ENCODE measurements at regions not wholly inside any gene's neighbourhood (a gene's known extent, or its start where the extent isn't known, plus 50 kb on each side); places are given as distances from the start of the nearest gene placed in this dataset.
"Not testable (repeated sequence)": the region's sequence is repeated elsewhere in the genome, so short reads cannot be mapped to it uniquely, and the experiment has no call there.

DNA sequence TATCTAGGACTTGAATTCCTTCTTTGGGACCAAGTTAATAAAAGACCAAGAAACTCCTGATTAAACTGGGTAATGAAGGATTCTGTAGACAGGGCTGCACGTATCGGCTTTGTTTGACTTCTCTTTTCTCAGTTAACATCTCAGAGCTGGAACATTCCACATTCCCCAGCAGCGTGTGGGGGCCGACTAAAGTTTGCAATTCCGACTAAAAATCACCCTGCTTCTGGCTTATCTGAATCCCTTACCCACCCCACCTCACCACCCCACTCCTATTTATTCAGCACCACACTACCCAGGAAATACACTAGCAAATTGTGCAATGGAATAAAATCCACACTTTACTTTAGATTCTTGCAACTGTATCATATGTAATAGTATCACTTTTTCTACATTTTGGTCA, 87.1 kb downstream of the EOMES start:
- TF ChIP-seq, protein P1, sequence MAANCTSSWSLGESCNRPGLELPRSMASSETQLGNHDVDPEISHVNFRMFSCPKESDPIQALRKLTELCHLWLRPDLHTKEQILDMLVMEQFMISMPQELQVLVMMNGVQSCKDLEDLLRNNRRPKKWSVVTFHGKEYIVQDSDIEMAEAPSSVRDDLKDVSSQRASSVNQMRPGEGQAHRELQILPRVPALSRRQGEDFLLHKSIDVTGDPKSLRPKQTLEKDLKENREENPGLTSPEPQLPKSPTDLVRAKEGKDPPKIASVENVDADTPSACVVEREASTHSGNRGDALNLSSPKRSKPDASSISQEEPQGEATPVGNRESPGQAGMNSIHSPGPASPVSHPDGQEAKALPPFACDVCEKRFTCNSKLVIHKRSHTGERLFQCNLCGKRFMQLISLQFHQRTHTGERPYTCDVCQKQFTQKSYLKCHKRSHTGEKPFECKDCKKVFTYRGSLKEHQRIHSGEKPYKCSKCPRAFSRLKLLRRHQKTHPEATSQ (tag by site-specific recombination; IDR thresholded peaks at IDR 0.05): not testable (repeated sequence)
- TF ChIP-seq, protein P2, sequence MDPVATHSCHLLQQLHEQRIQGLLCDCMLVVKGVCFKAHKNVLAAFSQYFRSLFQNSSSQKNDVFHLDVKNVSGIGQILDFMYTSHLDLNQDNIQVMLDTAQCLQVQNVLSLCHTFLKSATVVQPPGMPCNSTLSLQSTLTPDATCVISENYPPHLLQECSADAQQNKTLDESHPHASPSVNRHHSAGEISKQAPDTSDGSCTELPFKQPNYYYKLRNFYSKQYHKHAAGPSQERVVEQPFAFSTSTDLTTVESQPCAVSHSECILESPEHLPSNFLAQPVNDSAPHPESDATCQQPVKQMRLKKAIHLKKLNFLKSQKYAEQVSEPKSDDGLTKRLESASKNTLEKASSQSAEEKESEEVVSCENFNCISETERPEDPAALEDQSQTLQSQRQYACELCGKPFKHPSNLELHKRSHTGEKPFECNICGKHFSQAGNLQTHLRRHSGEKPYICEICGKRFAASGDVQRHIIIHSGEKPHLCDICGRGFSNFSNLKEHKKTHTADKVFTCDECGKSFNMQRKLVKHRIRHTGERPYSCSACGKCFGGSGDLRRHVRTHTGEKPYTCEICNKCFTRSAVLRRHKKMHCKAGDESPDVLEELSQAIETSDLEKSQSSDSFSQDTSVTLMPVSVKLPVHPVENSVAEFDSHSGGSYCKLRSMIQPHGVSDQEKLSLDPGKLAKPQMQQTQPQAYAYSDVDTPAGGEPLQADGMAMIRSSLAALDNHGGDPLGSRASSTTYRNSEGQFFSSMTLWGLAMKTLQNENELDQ (tag by site-specific recombination; IDR thresholded peaks at IDR 0.05; ENCODE audit: low read depth): not testable (repeated sequence)
- TF ChIP-seq ZNF391 (tag by site-specific recombination; IDR thresholded peaks at IDR 0.05; ENCODE audit: borderline replicate concordance, low read depth); ZNF549 (tag by site-specific recombination; IDR thresholded peaks at IDR 0.05): not testable (repeated sequence)

Data from HEK293 (cell line).